GM23338 (cell line): ENCODE measurements at regions not wholly inside any gene's neighbourhood (a gene's known extent, or its start where the extent isn't known, plus 50 kb on each side); places are given as distances from the start of the nearest gene placed in this dataset.

Experiments used
- ATAC-seq: fragments of 200-7000 bp; cut with Tn5 transposase; 3 replicates; pipeline ENCODE4 v1.9.1; 2020
- DNase-seq: peaks from one replicate; pipeline ENCODE4 v3.0.0-alpha.2; 2015; ENCODE audit warnings: low spot score
- H2AFZ ChIP-seq: fragments of 200-600 bp; sonication (generic); 2 replicates; pipeline ENCODE4 v1.8.0; 2016; ENCODE audit warnings: antibody characterized with exemption, mild to moderate bottlenecking, moderate library complexity
- H3F3A ChIP-seq: fragments of 200-600 bp; sonication (generic); replicated peaks from 2 replicates; pipeline ENCODE4 v1.8.0; 2017; ENCODE audit warnings: antibody characterized with exemption, mixed run types, low read depth
- H3K27ac ChIP-seq: fragments of 200-600 bp; sonication (generic); 2 replicates; pipeline ENCODE4 v1.6.1; 2016; ENCODE audit warnings: low read depth
- H3K27me3 ChIP-seq: fragments of 200-600 bp; sonication (generic); 2 replicates; pipeline ENCODE4 v1.8.0; 2016; ENCODE audit warnings: mild to moderate bottlenecking, mixed run types, moderate library complexity; ENCODE audit not compliant: insufficient read depth
- H3K36me3 ChIP-seq: fragments of 200-600 bp; sonication (generic); 2 replicates; pipeline ENCODE4 v1.8.0; 2016; ENCODE audit warnings: mild to moderate bottlenecking; ENCODE audit not compliant: insufficient read depth
- H3K4me1 ChIP-seq: fragments of 200-600 bp; sonication (generic); 2 replicates; pipeline ENCODE4 v1.8.0; 2016; ENCODE audit warnings: mild to moderate bottlenecking, moderate library complexity; ENCODE audit not compliant: insufficient read depth
- H3K4me2 ChIP-seq: fragments of 200-600 bp; sonication (generic); 2 replicates; pipeline ENCODE4 v1.7.1; 2017; ENCODE audit warnings: mixed run types
- H3K4me3 ChIP-seq: fragments of 200-600 bp; sonication (generic); 2 replicates; pipeline ENCODE4 v1.6.1; 2016; ENCODE audit warnings: mixed run types
- H3K79me2 ChIP-seq: fragments of 200-600 bp; sonication (generic); replicated peaks from 2 replicates; pipeline ENCODE4 v1.8.0; 2017; ENCODE audit warnings: mild to moderate bottlenecking; ENCODE audit not compliant: insufficient read depth
- H3K9me2 ChIP-seq: fragments of 200-600 bp; sonication (generic); 2 replicates; pipeline ENCODE4 v1.8.0; 2017; ENCODE audit not compliant: insufficient read depth
- H4K20me1 ChIP-seq: fragments of 200-600 bp; sonication (generic); replicated peaks from 2 replicates; pipeline ENCODE4 v1.8.0; 2017; ENCODE audit warnings: mild to moderate bottlenecking; ENCODE audit not compliant: insufficient read depth
- H3K27ac Mint-ChIP-seq: 2 replicates; pipeline ENCODE4 v1.8.0; 2020; ENCODE audit warnings: inconsistent platforms, mild to moderate bottlenecking, moderate library complexity, mixed read lengths
- H3K27me3 Mint-ChIP-seq: 3 replicates; pipeline ENCODE4 v1.8.0; 2022; ENCODE audit warnings: low read depth, mild to moderate bottlenecking, moderate library complexity, mixed read lengths, inconsistent platforms; ENCODE audit not compliant: insufficient read depth, poor library complexity
- H3K36me3 Mint-ChIP-seq: 3 replicates; pipeline ENCODE4 v1.8.0; 2021; ENCODE audit warnings: low read depth, mild to moderate bottlenecking, inconsistent platforms, moderate library complexity, mixed read lengths
- H3K4me1 Mint-ChIP-seq: 3 replicates; pipeline ENCODE4 v1.8.0; 2020; ENCODE audit warnings: mild to moderate bottlenecking, inconsistent platforms, mixed read lengths
- H3K4me3 Mint-ChIP-seq: 3 replicates; pipeline ENCODE4 v1.8.0; 2021; ENCODE audit warnings: moderate library complexity, mild to moderate bottlenecking, inconsistent platforms, mixed read lengths
- H3K9me3 Mint-ChIP-seq: 3 replicates; pipeline ENCODE4 v1.8.0; 2020; ENCODE audit warnings: moderate library complexity, mild to moderate bottlenecking, inconsistent platforms, mixed read lengths
- CREB1 ChIP-seq: fragments of 250-450 bp; sonication (Bioruptor Pico); IDR thresholded peaks from 2 replicates; pipeline ENCODE4 v1.5.0; 2020; ENCODE audit warnings: low read depth, mild to moderate bottlenecking, moderate library complexity
- CTCF ChIP-seq, 2 experiments: fragments of 200-600 bp in 1 of 2; sonication (generic) in 1 of 2; conservative IDR thresholded peaks; 2 replicates each; pipeline versions ENCODE4 v1.5.1 to v1.6.1; 2016 to 2017; ENCODE audit warnings: antibody characterized with exemption in 2 of 2, low read depth in 2 of 2, mild to moderate bottlenecking in 2 of 2, moderate library complexity in 1 of 2
- ETS1 ChIP-seq: IDR thresholded peaks from 2 replicates; pipeline ENCODE4 v1.6.1; 2016; ENCODE audit warnings: antibody characterized with exemption
- EZH2 ChIP-seq: fragments of 200-600 bp; sonication (generic); IDR thresholded peaks from one replicate; pipeline ENCODE4 v1.8.0; 2017; ENCODE audit warnings: antibody characterized with exemption, mild to moderate bottlenecking, low read depth; ENCODE audit not compliant: unreplicated experiment
- EZH2phosphoT487 ChIP-seq: fragments of 200-600 bp; sonication (generic); IDR thresholded peaks from one replicate; pipeline ENCODE4 v1.8.1; 2018; ENCODE audit warnings: antibody characterized with exemption; ENCODE audit not compliant: unreplicated experiment
- JUNB ChIP-seq: IDR thresholded peaks from one replicate; pipeline ENCODE4 v1.6.1; 2016; ENCODE audit warnings: antibody characterized with exemption; ENCODE audit not compliant: unreplicated experiment
- NANOG ChIP-seq: IDR thresholded peaks from 2 replicates; pipeline ENCODE4 v1.6.1; 2016; ENCODE audit warnings: antibody characterized with exemption, borderline replicate concordance
- STAT1 ChIP-seq: IDR thresholded peaks from one replicate; pipeline ENCODE4 v1.6.1; 2016; ENCODE audit warnings: antibody characterized with exemption; ENCODE audit not compliant: unreplicated experiment
- ZNF331 ChIP-seq: fragments of 250-450 bp; sonication (Bioruptor Pico); IDR thresholded peaks from 2 replicates; pipeline ENCODE4 v1.5.0; 2020; ENCODE audit warnings: low read depth, mild to moderate bottlenecking, moderate library complexity
- ZNF462 ChIP-seq: fragments of 250-450 bp; sonication (Bioruptor Pico); IDR thresholded peaks from 2 replicates; pipeline ENCODE4 v1.5.0; 2020; ENCODE audit warnings: mild to moderate bottlenecking, moderate library complexity

- TF ChIP-seq ZNF462 (no peak), EZH2phosphoT487 (no peak), NANOG (no peak), EZH2 (no peak), ZNF331 (CRISPR knock-in tag) (no peak), JUNB (no peak), CREB1 (CRISPR knock-in tag) (no peak)
Measured at GRCh38 chr2:4217737-4218136, 514.4 kb downstream of the DCDC2C start (continued).

- H3K4me3 Mint-ChIP-seq: no peak overlapping the region
- Histone ChIP-seq H3F3A (no peaks in the 10 kb centered on the region), H3K4me1 (no peaks in the 10 kb centered on the region), H3K27ac (no peak overlapping the region), H3K4me3 (no peak overlapping the region), H3K36me3 (no peaks in the 10 kb centered on the region), H4K20me1 (no peaks in the 10 kb centered on the region), H2AFZ (no peak overlapping the region), H3K4me2 (no peak overlapping the region), H3K79me2 (no peaks in the 10 kb centered on the region), H3K9me2 (no peaks in the 10 kb centered on the region), H3K27me3 (no peaks in the 10 kb centered on the region)
- H3K9me3 Mint-ChIP-seq: peaks cover 62% of the 10 kb centered on the region
- no peak overlapping the region for H3K27ac Mint-ChIP-seq
- DNase-seq (no peak), ATAC-seq (no peak)
- H3K4me1 Mint-ChIP-seq: no peaks in the 10 kb centered on the region; the same call in 1 of the 3 replicates
- no peaks in the 10 kb centered on the region for H3K36me3 Mint-ChIP-seq
- peaks cover 5% of the 10 kb centered on the region for H3K27me3 Mint-ChIP-seq
- TF ChIP-seq JUNB (no peak), CTCF (conservative IDR thresholded peaks at IDR 0.05; ENCODE audit: low read depth in 2 of 2) (no peak), CREB1 (CRISPR knock-in tag) (no peak), ETS1 (no peak), EZH2 (no peak), STAT1 (no peak)
Measured at GRCh38 chr2:4219101-4219500, 515.7 kb downstream of the DCDC2C start.
